ENCODE measurements at regions not wholly inside any gene's neighbourhood (a gene's known extent, or its start where the extent isn't known, plus 50 kb on each side); places are given as distances from the start of the nearest gene placed in this dataset.

DNA sequence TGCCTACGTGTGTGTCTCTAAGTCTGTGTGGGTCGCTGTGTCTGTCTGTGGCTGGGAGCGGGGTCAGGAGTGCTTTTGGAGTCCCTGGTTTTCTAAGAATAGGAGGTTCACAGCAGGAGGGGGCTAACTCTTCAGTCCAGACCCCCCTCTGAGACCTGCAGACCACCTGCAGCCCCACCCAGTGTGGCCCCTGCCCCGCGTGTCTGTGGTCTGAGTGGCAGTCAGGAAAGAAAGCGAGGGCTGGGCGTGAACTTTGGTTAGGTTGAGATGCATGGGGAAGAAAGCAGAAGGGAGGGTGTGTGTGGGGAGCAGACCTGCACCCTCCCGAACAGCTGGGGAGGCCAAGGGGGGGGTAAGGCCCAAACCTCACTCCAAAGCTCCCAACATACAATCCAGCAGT is 144.9 kb upstream of the TPM1 start:
- TF ChIP-seq CTCF (IDR thresholded peaks at IDR 0.05) (no peak), POLR2A (IDR thresholded peaks at IDR 0.05) (no peak), POLR2AphosphoS5 (IDR thresholded peaks at IDR 0.05; ENCODE audit: insufficient read depth in 1 of 2, low read depth in 1 of 2) (no peak)
